ENCODE measurements at regions not wholly inside any gene's neighbourhood (a gene's known extent, or its start where the extent isn't known, plus 50 kb on each side); places are given as distances from the start of the nearest gene placed in this dataset.

DNA sequence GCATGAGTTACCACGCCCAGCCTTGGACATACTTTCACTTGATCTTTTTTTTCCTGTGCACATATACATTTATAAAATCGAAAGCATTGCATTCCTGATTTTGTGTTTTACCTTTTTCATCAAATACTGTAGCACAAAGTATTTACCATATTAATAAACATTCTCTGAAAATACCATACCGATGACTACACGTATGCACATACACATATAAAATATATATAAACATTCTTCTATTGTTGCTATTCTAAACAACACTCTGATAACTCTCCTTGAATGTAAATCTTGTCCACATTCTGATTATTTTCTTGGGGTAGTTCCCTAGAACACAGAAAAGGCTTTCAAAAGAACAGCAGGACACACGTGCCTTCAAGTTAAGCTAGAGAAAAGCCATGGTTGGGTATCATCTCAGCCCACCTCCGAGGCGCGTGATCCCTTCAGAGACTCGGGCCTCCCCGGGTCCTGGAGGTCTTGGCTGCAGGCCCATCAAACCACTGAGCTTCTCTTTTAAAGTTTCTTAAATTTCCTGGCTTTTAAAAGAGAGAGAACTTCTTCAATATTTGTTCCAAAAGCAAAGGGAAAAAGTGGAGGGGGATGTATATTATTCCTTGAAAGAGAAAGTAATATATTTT lies 198.1 kb downstream of the MYLK4 start:
- TF ChIP-seq EZH2 (IDR thresholded peaks at IDR 0.05) (no peak), POLR2AphosphoS5 (IDR thresholded peaks at IDR 0.05; ENCODE audit: borderline replicate concordance, low read depth, low read length) (no peak), FOXP2 (optimal IDR thresholded peaks at IDR 0.05; ENCODE audit: control extremely low read depth, extremely low read length, insufficient read depth) (no peak)
